GM13976 (cell line): ENCODE measurements at regions not wholly inside any gene's neighbourhood (a gene's known extent, or its start where the extent isn't known, plus 50 kb on each side); places are given as distances from the start of the nearest gene placed in this dataset.

Experiments
- DNase-seq: peaks from one replicate; pipeline ENCODE4 v3.0.0; 2012; ENCODE audit warnings: low spot score
- in situ Hi-C: fragments of 300-500 bp; cut with MboI; formaldehyde crosslinking; loops from one replicate; pipeline ENCODE4 v1.12.0; 2022; ENCODE audit warnings: low sequenced_read_pairs, mixed read lengths, inconsistent platforms; ENCODE audit not compliant: unreplicated experiment
- TF ChIP-seq, protein P1 (sequence below): IDR thresholded peaks from 2 replicates; pipeline ENCODE4 v1.5.1; 2012; ENCODE audit warnings: borderline replicate concordance, mild to moderate bottlenecking; ENCODE audit not compliant: insufficient read depth; ENCODE audit errors: extremely low read depth, missing control alignments, control extremely low read depth

GRCh38 chr2:19111354-19111753 is 247.1 kb downstream of the OSR1 start:
- no peak for DNase-seq
- in situ Hi-C loops: no loop called here
- TF ChIP-seq, protein P1, sequence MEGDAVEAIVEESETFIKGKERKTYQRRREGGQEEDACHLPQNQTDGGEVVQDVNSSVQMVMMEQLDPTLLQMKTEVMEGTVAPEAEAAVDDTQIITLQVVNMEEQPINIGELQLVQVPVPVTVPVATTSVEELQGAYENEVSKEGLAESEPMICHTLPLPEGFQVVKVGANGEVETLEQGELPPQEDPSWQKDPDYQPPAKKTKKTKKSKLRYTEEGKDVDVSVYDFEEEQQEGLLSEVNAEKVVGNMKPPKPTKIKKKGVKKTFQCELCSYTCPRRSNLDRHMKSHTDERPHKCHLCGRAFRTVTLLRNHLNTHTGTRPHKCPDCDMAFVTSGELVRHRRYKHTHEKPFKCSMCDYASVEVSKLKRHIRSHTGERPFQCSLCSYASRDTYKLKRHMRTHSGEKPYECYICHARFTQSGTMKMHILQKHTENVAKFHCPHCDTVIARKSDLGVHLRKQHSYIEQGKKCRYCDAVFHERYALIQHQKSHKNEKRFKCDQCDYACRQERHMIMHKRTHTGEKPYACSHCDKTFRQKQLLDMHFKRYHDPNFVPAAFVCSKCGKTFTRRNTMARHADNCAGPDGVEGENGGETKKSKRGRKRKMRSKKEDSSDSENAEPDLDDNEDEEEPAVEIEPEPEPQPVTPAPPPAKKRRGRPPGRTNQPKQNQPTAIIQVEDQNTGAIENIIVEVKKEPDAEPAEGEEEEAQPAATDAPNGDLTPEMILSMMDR: no peak

DNA sequence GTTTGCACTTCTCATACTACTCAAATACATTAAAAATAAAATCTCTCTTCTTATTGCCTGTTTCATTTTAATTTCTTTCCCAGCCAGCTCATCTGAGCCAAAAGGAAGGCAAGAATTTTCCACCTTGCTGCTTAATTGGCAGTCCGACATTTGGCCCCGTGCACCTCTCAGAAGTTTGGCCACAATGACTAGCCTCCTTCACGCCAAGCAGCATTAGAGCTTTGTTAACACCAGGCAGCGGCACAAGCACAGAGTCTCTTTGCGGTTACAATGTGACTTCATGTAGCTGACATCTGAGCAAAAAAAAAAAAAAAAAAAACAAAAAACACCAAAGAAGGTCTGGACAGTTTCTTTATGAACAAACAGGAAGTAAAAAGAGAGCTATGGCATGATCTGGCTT is 248.9 kb downstream of the OSR1 start:
- TF ChIP-seq, protein P1: no peak
- in situ Hi-C loops: no loop called here

GRCh38 chr2:19106376-19106775 is 252.0 kb downstream of the OSR1 start:
- TF ChIP-seq, protein P1: no peak

More for the DNA sequence above, 248.9 kb downstream of the OSR1 start:
- no peak for DNase-seq

DNA sequence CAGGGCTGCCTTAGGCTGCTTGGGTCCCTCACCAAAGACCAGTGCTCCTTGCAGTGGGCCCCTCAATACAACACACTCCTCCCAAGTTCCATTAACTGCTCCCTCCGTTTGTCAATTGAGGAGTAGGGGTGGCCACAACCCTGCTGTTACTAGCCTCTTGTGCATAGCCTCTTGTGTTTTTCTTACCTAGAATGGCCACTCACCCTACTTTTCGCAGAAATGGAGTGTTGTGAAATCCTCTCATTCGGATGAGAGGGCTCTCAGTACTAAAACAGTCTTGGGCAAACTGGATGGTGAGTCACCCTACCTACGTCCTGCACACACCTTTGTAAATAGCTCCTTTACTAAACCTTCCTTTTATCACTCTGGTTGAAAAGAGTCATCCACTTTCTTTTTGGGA is 253.9 kb downstream of the OSR1 start:
- DNase-seq: no peak
- in situ Hi-C loops: no loop called here
- TF ChIP-seq, protein P1: no peak

More at GRCh38 chr2:19106376-19106775, 252.0 kb downstream of the OSR1 start:
- in situ Hi-C loops: no loop called here
- DNase-seq: no peak

DNA sequence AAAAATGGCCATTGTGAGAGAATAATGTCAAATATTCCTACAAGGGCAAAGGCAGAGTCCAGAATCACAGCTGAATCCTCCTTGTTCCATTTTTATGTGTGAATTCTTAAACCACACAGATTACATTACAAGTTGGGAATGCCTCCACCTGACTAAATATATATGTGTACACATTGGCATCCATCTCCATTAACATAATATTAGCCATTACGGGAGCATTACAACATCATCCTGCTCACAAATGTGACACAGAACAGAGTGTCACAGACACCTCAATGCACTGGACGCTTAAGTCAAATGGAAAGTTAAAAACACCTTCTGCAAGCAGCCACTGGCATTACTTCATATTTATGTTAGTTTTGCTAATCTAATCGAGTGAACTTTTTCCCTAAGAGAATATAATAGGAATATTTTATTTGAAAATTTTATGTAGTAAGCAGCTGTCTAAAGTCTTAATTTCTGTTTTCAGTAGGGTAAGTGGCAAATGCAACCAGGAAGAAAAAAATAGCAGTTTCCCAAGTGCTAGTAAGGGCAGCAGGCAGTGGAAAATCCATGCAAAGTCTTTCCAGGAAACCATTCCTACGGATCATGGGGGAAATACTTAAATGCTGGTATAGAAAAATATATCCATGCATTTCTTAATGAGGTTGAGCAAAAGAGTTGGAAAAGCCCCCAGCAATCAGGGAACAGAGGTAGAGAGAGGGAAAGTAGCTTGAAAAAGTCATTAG is 255.6 kb downstream of the OSR1 start:
- no peak for DNase-seq
- in situ Hi-C loops: no loop called here
- TF ChIP-seq, protein P1: no peak

DNA sequence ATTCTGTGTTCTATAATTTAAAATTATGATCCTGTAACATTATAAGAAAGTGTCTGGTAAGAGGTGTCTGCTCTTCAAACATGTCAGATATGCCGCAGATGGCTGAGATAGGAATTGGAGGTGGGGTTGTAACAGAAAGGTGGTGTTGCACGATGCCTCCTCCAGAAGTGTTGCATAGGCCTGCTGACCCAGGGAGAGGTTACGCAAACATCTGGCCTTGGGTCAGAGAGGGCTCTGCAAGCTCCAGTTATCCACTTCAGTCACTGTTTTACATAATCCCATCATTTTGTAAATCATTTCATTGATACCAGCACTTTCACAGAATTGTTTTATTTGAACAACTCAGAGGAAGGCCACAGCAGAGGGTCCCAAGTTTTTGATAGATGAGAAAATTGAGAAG is 256.5 kb downstream of the OSR1 start:
- TF ChIP-seq, protein P1: no peak
- in situ Hi-C loops: no loop called here
- DNase-seq: no peak
